ENCODE measurements at regions not wholly inside any gene's neighbourhood (a gene's known extent, or its start where the extent isn't known, plus 50 kb on each side); places are given as distances from the start of the nearest gene placed in this dataset.
"Not testable (repeated sequence)": the region's sequence is repeated elsewhere in the genome, so short reads cannot be mapped to it uniquely, and the experiment has no call there.

DNA sequence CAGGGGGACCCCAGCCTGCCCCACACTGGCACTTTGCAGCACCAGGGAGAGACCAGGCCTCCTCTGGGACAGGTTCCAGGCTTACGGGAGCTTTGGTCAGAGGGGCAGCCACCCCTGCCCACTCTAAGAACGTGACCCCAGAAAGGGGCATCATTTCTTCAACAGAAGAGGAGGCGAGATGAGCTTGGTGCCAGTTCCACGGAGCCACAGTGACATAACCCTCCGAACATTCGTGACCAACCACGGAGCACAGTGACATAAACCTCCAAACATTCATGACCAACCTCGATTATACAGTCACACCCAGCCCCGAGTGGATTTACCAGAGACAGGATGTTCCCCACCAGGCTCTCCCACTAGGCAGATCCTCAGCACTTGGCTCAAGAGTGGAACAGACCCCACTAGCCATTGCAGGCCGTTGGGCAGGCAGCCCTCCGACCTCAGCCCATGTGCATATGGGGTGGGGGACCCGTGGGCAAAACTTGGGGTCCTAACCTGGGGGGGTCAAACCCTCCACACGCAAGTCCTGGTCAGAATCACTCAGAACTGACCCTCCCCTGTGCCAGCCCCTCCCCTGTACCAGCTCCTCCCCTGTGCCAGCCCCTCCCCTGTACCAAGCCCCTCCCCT, 112.9 kb downstream of the METRNL start:
- no peak for DNase-seq

DNA sequence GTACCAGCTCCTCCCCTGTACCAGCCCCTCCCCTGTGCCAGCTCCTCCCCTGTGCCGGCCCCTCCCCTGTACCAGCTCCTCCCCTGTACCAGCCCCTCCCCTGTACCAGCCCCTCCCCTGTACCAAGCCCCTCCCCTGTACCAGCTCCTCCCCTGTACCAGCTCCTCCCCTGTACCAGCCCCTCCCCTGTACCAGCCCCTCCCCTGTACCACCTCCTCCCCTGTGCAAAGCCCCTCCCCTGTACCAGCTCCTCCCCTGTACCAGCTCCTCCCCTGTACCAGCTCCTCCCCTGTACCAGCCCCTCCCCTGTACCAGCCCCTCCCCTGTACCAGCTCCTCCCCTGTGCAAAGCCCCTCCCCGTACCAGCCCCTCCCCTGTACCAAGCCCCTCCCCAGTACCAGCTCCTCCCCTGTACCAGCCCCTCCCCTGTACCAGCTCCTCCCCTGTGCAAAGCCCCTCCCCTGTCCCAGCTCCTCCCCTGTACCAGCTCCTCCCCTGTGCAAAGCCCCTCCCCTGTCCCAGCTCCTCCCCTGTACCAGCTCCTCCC, 113.5 kb downstream of the METRNL start:
- DNase-seq = not testable (repeated sequence)

DNA sequence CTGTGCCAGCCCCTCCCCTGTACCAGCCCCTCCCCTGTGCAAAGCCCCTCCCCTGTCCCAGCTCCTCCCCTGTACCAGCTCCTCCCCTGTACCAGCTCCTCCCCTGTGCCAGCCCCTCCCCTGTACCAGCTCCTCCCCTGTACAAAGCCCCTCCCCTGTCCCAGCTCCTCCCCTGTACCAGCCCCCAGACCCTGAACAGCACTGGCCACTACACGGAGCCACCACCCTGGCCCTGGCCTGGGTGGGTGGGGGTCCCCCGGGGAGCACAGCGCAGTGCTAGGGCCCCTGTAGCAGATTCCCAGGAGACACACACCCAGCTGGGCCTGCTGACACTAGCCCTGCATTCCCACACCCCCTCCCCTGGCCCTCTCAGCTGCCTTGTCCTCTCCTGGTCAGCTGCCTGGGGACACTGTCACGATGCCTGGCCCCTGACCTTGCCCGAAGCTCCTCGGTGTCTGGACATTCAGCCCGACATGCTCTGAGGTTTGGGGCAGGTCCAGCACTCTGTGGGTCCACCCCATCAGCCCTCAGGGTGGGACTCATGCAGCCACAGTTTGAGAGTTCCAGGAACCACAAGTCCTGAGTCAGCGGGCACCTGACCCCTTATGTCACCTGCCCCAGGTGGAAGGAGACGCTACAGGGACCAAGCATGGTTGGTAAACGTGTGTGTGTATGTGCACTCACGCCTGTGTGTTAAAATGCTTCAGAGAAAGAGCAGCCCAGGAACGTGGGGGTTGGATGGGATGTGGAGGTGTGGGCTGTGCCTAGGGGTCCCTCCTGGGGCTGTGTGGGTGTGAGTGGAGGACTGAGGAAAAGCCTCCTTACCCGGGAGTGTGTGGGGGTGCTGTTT, 114.2 kb downstream of the METRNL start:
- DNase-seq = no peak

DNA sequence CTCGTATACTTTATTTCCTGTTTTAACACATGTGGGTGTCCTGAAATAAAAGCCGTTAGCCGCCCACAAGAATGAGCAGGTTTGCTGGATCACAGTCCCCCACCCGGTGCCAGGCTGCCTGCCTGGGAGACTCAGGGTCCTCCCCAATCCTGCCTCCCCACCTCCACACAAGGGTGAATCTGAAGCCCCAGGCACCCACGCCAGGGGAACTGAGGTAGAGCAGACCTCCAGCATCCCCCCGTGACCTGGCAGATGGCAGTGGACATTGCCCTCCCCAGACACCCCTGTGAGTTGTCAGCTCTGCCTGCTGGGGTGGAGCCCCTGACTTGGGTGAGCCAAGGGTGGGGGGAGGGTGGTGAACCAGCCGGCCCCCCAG, 114.8 kb downstream of the METRNL start:
- DNase-seq = no peak

DNA sequence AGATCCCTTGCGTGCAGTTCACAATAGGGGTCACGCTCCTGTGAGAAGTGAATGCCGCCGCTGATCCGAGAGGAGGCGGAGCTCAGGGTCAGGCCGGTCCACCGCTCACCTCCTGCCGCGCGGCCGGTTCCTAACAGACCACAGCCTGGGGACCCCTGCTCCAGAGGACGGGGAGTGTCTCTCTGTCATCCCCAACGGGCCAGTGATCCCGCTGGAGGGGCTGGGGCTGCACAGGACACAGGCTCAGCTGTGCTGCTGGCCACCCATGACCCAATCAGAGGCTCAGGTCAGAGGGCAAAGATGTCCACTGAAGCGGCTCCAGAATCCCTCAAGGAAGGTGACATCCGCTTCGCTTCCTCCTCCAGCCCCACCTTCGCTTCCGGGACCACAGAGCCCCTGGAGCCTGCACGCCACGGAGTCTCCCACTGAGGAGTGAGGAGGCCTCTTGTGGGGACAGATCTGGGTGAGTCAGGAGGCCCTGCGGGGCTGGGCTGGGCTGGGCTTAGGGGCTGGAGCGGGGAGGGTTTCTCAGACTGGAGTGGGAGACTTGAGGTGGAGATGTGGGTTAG, 115.4 kb downstream of the METRNL start:
- DNase-seq = no peak

DNA sequence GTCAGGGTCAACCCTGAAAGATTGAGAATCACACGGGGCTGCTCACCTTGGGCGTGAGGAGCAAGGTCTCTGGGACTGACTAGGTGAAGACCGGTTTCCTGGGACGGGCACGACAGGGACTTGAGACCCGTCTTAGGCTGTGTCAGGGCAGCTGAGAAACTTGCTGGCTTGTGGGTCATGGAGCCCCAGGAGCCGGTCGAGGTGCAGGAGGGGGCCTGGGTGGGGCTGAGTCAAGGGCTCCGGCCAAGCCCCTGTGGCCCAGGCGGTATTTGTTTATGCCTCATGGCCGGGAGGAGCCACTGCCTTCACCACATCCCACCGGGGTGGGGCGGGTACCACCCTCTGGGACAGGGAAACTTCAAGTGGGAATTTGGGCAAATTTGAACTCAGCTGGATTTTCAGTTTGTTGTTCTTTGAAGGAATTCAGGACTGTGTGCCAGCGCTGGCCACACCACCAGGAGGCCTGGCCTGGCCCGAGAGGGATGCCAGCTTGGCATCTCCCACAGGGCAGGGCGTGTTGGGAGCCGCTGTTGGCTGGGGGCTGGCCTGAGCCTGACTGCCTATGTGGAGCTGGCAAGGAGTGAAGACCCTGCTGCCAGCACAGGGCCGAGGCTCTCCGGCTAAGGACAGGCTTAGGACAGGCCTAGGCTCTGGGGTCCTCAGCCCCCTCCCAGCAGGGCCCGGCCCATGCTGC, 116.1 kb downstream of the METRNL start:
- DNase-seq = no peak

DNA sequence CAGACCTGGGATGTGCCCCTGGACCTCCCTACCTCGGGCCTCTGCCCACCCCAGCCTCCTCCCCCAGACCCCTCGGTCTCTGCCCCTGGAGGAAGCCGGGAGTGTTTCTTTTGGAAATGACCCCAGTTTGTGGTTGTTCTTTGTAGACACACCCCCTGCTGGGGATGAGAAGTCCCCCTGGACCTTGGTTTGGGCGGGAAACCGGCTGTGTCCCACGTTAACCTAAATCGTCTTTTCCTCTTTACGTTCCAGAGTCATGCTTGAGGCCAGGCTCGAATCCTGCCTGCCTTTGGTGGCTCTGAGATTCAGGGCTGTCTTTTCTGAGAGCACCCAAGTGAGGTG, 116.6 kb downstream of the METRNL start:
- DNase-seq = no peak

DNA sequence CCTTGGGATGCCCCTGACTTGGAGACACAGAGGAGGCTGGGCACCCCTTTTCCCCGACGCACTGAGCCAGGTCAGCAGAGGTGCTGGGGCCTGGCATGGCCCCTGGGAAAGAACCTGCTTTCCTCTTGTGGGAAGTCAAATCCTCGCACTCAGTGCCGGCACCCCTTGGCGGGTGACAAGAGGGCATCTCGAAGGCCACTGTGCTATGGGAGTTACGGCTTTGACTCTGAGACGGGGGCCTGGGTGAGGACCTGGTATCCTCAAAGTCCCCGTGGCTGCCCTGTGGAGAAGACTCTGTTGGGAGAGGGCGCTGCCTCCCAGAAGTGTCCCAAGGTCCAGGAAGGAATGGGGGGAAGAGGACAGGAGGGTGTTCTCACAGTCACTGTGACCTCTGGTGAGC, 117.0 kb downstream of the METRNL start:
- no peak for DNase-seq

DNA sequence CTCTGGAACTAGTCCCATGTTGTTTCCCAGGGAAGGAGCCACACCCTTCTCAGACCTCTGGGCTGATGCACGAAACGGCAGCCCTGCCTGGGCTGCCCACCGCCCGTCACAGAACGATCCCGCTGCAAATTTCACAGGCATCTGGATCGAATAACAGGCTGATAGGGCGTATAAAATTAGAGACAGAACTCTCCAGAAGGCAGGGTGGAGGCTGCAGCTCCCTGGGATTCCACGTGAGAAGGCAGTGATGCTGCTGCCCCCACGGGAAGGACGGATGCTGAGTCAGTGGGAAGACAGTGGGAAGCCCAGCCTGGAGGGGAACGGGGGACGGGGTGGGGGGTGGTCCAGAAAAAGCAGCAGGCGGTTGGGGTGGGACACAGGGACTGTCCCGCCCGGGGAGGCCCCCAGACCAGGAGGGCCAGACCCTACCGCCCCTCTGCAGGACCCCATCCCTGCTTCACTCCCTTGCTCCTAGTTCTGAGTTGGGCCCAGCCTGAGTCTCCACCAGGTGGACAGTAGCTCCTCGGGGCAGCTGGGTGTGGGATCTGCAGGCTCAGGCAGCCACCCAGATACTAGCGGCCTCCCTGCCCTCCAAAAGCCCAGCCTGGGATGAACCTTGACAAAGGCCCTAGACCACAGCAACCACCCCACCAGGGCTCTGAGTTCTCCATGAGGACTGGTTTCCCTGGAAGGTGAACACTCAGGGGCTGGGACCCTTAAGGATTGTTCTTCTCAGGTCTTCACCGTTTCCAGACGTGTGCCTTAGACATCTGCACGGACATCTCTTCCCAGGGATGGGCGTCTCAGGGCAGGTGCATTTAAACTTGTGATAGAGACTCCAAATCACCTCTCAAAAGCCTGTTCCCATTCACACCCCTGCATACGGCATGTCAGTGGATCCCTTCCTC, 117.8 kb downstream of the METRNL start:
- DNase-seq = no peak

DNA sequence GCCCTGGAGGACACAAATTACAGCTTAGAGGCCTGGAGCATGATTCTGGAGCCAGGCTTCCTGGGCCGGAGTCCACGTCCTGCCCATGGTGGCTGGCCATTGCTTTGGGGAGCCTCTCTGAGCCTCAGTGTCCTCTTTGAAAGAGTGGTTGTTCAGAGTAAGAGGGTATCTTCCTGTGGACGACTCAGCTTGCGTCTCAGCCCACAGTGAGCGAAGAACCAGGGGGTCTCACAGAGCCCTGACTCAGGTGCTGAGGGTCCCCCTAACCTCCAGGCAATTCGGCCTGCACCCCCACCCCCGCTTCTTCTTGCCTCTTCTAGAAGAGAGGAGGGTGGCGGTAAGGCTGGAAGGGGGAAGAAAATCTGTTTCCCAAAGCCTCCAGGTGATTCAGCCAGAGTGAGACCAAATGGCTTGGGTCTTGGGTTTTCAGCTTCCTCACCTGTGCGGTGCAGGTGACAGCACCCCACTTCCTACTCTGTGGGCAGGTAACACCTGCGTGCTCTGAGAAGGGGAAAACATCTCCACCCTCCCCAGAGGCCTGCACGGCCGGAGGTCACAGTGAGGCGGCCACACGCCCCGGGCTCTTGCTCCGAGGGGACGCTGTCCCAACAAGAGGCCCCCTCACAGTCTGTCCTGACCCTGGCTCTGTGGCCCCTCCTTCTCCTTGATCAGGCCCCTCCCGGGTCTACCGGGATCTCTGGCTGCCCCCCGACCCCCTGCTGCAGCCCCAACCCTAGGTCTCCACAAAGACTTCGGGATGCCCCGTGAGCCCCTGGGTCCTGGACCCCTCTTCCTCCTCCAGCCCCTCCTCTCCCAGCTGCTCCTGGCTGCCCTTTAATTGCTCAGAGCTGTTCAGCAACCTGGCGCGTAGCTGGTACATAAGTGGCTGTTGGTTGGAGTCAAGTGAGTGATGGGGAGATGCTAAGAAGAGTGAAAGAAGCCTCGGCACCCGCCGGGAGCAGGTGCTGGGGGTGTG, 119.2 kb downstream of the METRNL start:
- no peak for DNase-seq

DNA sequence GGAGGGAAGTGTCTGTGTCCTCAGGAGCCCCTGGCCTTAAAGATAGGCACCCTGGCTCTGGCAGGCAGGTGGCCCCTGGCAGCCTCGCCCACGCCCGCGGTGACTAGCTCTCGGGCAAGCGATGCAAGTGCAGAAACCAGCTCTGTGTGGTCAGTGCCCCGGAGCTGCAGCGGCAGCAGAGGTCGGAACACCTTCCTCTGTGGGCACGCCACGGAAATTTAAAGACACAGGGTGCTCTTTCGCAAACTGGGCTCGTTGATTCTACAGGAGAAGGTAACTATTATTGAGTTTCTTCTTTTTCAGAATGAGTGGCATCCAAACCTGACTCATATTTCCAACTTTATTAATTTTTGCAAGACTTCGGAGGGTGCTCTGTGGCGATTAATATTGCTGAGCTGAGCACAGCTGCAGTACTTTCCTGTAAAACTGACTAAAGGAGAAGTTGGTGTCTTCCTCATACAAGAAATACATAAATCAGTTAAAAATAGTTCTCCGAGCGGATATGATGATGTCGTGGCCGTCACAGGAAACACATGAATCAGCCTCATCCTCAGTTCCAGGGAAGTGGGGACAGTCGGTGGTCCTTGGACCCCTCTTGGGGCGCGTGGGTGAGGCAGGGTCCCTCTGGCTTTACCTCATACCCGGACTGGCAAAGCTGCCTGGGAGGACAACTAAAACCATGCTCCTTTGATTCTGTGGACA, 120.2 kb downstream of the METRNL start:
- no peak for DNase-seq

DNA sequence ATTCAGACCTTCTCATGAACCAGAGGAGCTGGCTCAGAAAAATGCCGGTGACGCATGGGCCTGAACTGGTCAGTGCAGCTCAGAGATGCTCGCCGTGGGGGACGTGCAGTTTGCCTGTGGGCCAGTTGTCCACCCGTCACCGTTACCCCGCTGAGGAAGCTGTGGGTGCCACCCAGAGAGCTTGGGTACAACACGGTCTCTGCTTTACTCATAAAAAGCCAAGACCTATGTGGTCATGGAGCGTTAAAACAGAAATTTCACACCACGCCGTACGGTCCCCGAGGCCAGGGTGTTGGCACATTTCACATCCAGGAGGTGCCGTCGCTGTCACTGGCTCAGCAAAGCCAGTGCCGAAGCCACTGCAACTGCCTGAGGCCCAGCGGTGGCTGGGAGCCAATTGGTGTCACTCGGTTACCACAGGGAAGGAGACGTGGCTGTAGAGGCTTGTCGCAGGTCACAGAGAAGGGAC, 120.9 kb downstream of the METRNL start:
- no peak for DNase-seq

DNA sequence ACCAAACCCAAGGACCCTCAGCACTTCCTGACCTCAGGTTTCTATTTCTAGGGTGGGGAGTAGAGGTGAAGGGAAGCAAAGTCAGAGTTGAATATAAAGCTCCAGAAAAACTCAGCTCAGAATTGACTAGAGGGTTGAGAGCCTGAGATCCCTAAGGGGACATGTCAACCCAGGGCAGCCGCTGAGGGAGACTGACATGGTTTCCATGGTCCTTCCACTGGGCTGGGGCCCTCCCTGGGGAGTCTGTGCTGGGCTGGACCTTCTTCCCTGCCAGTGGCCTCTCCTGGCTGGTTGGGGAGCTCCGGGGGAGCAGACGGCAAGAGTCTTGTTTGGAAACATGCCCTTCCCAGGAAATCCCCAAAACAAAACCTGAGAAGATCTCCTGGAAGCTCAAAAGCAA, 121.3 kb downstream of the METRNL start:
- no peak for DNase-seq

DNA sequence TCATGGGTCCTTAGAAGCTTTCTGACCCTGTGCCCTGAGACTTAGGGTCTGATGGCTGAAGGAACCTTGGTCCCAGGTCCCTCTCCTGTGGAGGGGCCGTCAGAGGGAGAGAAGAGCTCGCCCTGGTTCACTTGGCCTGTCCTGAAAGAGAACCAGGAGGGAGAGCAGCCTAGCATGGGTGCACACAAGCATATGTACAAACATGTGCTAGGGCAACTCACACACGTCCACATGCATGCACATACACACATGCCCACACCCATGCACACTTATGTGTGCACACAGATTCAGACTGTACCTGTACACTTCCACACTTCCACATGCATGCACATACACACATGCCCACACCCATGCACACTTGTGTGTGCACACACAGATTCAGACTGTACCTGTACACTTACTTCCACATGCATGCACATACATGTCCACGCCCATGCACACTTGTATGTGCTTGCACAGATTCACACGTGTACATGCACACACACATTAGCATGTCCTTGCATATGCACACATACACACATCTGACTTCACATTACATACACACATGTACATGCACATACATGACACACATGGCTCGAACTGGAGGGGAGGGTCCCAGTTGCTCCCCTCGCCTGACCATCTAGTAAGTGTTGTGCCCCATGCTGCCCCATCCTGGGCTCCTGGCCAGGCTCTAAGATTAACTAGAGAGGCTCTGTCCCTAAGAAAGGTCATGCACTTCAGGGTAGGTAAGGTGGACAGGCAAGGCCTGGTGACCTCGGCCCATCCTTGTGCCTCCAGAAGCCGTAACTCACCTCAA, 122.0 kb downstream of the METRNL start:
- no peak for DNase-seq

DNA sequence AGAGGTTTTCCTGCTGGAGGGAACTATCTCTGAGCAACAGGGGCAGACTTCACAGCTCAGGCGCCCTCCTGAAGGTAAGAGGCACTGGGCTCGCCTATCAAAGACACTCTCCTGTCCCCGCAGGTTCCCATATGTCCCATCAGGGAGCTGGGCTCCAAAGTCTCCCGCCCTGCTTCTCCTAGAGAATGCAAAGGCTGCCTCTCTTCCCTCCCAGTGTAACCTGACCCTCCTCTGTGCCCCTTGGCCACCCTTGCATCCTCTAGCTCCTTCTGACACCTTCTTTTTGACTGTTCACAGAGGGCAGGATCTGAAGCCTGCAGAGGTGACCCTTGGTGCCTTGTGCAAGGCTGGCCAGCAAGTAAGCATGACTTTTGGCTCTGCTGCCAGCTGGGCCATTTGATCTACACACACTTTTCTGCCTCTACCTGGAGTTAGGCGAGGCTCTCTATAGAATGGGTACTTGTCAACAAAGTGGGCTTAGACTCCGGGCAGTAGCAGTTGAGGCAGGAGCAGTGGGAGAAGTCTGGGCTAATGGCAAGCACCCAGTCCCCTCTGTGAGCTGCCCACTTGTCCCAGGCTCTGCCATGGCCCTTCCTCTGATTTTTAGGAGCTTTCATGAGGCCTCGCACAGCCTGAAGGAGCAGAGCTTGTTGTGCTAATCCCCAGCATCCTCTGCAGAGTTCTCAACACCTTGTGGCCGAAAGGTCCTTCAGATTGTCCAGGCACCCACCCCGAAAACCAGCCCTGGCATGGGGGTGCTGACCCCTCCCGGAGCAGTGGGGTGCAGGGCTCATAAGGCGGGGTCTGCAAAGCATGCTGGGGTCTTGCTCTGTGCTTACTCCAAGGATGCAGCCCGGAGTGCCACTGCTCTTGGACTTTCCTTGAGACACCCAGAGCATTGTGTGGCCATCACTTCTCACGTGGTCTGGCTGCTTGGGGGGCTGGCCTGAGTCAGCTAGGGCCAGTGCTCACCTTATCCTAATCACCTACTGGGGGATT, 122.9 kb downstream of the METRNL start:
- no peak for DNase-seq

DNA sequence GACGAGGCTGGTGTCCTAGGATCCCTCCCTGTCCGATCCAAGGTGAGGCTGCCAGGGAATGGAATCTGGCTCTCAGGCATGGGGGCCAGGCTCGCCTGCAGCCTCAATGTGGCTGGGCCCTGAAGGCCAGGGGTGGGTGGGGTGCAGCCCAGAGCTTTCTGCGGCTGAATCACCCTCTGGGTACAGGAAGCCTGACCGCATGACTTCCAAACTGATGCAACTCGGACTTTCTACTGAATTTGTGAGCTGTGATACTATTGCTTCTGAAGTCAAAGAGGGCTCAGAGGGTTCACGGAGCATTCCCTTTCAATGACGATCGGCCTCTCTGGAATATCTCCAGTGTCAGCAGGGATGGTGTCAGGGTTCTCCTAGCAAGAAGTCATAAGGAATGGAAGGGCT, 123.7 kb downstream of the METRNL start:
- DNase-seq = no peak

DNA sequence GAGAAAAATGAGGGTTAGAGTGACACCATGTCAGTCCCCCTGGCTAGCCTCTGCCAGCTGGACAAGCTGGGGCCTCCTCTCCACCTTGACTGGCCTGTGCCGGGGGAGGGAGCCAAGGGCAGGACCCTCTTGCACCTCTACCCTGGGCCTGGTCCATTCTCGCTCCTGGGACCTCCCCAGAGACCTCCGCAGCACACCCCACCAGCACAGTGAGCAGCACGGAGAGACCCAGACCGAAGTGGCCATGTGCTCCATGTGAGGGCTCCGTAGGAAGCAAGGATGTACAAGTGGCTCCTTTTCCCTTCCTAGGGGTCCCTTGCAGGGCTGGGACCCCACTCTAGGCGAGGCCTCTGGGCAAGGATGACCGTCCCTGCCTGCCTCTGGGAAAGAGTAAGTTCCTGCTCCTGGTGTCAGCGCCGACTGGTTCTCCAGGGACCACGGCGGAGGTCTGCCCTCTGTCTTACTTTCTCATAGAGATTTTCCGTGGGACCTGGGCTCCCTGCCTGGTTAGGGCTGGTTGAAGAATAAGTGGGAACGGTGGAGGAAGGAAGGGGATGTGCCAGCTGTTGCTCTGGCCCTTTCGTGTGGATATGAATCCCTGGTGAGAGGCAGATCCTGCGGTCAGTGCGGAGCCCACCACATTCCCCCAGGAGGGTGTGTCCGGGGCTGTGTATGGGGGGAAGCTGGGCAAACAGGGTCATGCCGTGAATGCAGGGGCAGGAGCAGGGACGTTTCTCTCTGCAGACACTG, 124.2 kb downstream of the METRNL start:
- DNase-seq = no peak
